ENCODE measurements at regions not wholly inside any gene's neighbourhood (a gene's known extent, or its start where the extent isn't known, plus 50 kb on each side); places are given as distances from the start of the nearest gene placed in this dataset.

GRCh38 chr5:159504106-159504856, 174.0 kb upstream of the IL12B start:
- TF ChIP-seq CTCF (IDR thresholded peaks at IDR 0.05; ENCODE audit: insufficient read depth, low read length, severe bottlenecking): no peak
- H3K4me3 ChIP-seq (ENCODE audit: low read depth, low read length): no peak overlapping the region
- DNase-seq (ENCODE audit: low read depth) (peak; percentile 50), FAIRE-seq (no peak)
- H3K27me3 ChIP-seq (ENCODE audit: control insufficient read depth, insufficient read depth, low read length): no peaks in the 10 kb centered on the region
- no peaks in the 10 kb centered on the region for H3K36me3 ChIP-seq (ENCODE audit: control insufficient read depth, insufficient read depth, low read length)

- Histone ChIP-seq H3K36me3 (ENCODE audit: control insufficient read depth, insufficient read depth, low read length) (no peaks in the 10 kb centered on the region), H3K4me3 (ENCODE audit: low read depth, low read length) (no peak overlapping the region), H3K27me3 (ENCODE audit: control insufficient read depth, insufficient read depth, low read length) (no peaks in the 10 kb centered on the region)
- FAIRE-seq (no peak), DNase-seq (ENCODE audit: low read depth) (peak; percentile 85)
- TF ChIP-seq CTCF (IDR thresholded peaks at IDR 0.05; ENCODE audit: insufficient read depth, low read length, severe bottlenecking): no peak
Observed at GRCh38 chr5:159504857-159505304, 174.6 kb upstream of the IL12B start.

GRCh38 chr5:159507055-159507454, 176.8 kb upstream of the IL12B start:
- FAIRE-seq (no peak), DNase-seq (ENCODE audit: low read depth) (no peak)

GRCh38 chr5:159507661-159508060, 177.4 kb upstream of the IL12B start:
- Histone ChIP-seq H3K4me3 (ENCODE audit: low read depth, low read length) (no peak overlapping the region), H3K27me3 (ENCODE audit: control insufficient read depth, insufficient read depth, low read length) (no peaks in the 10 kb centered on the region), H3K36me3 (ENCODE audit: control insufficient read depth, insufficient read depth, low read length) (no peaks in the 10 kb centered on the region)
- FAIRE-seq: no peak
- TF ChIP-seq CTCF (IDR thresholded peaks at IDR 0.05; ENCODE audit: insufficient read depth, low read length, severe bottlenecking): no peak
- no peak for DNase-seq (ENCODE audit: low read depth)

More at GRCh38 chr5:159507055-159507454, 176.8 kb upstream of the IL12B start:
- Histone ChIP-seq H3K4me3 (ENCODE audit: low read depth, low read length) (no peak overlapping the region), H3K27me3 (ENCODE audit: control insufficient read depth, insufficient read depth, low read length) (no peaks in the 10 kb centered on the region), H3K36me3 (ENCODE audit: control insufficient read depth, insufficient read depth, low read length) (no peaks in the 10 kb centered on the region)
- TF ChIP-seq CTCF (IDR thresholded peaks at IDR 0.05; ENCODE audit: insufficient read depth, low read length, severe bottlenecking): no peak

GRCh38 chr5:159508344-159508743, 178.1 kb upstream of the IL12B start:
- H3K4me3 ChIP-seq (ENCODE audit: low read depth, low read length): no peak overlapping the region
- DNase-seq (ENCODE audit: low read depth): no peak
- FAIRE-seq: no peak
- H3K27me3 ChIP-seq (ENCODE audit: control insufficient read depth, insufficient read depth, low read length): no peaks in the 10 kb centered on the region
- no peaks in the 10 kb centered on the region for H3K36me3 ChIP-seq (ENCODE audit: control insufficient read depth, insufficient read depth, low read length)
- TF ChIP-seq CTCF (IDR thresholded peaks at IDR 0.05; ENCODE audit: insufficient read depth, low read length, severe bottlenecking): no peak

Data from bronchial epithelial cell (primary cell).